Ammon's horn (tissue), 1 donor: ENCODE measurements at regions not wholly inside any gene's neighbourhood (a gene's known extent, or its start where the extent isn't known, plus 50 kb on each side); places are given as distances from the start of the nearest gene placed in this dataset.
A peak's percentile ranks its signal among the peaks of the same experiment; 100 is the strongest.

Source experiments
- DNase-seq: peaks from one replicate; pipeline ENCODE4 v3.0.0-alpha.2; 2016; ENCODE audit warnings: low spot score

DNA sequence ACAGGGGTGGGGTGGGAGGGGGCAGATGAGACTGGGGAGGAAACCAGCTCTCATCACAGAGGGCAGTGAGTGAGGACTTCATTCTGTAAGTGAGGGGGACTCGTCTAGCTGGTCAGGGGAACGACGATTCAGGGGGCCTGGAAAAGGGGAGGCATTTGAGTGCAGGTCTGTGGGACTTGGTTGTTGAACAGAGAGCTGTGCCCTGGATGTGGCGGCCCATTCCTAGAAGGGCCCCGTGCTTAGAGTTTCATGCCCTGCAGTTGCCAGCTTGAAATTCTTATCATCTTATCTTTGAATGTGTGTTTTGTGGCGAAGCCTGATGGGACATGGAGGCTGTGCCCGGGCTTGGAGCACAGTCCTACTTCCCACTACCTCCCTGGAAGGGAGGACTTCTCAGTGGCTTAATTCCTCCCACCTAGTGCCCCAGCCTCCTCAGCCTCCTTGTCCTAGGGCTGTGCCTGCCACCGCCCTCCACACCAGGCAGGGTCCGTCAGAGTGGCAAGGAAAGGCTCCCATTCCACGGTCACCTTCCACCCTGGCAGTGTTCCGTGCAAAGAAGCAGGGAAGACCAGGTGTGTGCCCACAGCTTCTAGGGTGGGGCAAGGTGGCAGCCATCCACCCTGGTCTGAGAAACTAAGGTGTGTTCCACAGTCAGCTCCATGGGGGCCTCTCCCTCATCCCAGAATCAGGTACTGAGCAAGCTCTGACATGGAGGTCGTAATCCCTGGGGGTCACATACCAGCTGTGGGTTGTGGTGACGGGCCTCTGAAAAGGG lies 59.7 kb upstream of the LMO1 start:
- DNase-seq = no peak

DNA sequence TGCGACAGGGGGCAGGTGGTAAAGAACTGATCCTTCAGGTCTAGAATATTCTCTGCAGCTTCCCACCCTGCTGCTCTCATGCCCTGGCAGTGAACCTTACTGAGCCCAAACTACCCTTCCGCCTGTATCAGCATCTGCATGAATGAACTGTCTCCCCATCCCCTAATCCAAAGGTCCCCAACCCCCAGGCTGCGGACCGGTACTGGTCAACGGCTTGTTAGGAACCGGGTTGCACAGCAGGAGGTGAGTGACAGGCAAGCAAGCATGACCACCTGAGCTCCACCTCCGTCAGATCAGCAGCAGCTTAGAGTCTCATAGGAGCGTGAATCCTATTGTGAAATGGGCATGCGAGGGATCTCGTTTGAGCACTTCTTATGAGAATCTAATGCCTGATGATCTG lies 58.2 kb upstream of the LMO1 start:
- no peak for DNase-seq

GRCh38 chr11:8320076-8320475 lies 56.4 kb upstream of the LMO1 start:
- no peak for DNase-seq

DNA sequence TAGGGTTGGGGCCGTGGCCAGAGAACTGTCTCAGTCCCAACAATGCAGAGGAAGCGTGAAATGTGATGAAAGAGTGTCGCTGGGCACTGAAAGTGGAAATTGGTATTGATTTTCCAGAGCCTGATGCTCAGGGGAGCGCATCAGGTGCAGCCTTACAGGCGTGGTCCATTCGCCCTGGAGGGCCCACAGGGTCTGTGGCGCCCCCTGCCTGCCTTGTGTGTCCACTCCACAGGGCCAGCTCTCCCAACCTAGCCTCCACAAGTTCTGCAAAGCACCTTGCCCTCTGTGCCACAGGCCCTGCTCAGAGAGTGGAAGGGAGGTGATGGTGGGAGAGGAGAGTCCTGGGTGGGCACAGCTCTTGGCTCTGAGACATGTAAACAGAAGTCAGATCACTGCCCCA lies 54.9 kb upstream of the LMO1 start:
- no peak for DNase-seq

DNA sequence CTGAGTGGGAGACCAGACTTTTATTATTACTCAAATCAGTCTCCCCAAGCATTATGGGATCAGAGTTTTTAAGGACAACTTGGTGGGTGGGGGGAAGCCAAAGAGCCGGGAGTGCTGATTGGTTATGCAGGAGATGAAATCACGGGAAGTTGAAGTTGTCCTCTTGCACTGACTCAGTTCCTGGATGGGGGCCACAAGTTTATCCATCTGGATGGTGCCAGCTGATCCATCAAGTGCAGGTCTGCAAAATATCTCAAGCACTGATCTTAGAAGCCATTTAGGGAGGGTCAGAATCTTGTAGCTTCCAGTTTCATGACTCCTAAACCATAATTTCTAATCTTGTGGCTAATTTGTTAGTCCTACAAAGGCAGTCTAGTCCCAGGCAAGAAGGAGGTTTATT lies 53.5 kb upstream of the LMO1 start:
- DNase-seq = peak; percentile 44

DNA sequence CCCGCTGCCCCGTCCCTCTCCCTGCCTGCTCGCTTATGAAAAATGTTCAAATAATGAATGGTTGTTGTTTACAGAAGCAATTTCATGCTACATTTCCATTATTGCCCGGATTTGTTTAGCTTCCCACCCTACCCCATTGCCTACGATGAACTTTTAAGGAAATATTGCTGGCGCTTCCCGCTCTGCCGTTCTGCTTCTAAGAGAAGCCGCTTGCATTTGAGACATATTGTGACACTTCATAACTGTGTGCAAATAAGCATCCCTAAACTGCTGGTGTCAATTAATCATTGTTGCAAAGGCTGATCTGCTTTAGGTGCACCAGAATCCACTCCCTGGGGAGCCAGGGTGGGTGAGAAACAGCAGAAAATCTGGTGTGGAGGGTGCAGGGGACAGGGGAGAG lies 52.3 kb upstream of the LMO1 start:
- DNase-seq = no peak

GRCh38 chr11:8315463-8315862 lies 51.8 kb upstream of the LMO1 start:
- DNase-seq = no peak

DNA sequence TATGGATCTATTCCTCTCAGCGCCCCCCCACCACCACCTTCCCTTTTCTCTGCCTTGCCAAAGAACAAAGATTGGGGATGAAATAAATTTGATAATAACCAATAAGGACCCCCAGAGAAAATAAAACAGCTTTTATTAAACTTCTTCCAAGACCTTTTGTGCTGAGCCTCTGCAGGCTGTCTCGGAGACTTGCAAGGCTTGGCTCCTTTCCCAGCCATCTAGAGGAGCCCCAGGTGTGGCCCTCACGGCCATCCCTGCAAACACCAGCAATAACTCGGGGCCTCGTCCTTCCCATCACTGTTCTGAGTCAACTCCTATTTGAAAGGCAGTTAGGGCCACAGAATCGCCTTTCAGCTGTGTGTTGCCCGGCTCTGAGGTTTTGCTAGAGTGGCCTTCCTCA lies 51.2 kb upstream of the LMO1 start:
- DNase-seq = no peak

DNA sequence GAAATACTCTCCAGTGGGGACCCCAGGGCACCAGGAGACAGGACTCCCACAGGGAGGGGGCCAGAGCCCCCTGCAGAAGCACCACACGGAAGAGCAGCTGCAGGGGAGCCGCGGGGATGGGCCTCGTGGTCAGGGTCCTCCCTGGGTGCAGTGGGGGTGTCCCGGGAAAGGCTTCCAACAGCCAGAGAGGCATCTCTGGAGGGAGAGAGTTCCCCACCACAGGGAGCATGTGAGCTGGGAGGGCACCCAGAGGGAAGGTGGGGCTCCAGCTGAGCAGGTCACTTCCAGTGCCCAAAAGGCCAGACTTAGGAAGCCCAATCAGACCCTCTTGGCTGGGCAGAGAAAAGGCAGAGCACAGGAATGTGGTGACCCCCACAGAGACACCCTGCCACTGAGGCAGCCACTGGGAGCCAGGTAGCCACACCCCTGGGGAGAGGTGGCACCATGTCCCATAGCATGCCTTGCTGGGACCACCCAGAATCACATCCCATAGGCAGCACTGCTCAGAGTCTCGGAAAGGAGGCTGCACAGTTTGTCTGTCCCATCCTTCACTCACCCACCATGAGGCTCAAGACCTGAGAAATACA lies 49.9 kb upstream of the LMO1 start:
- DNase-seq = no peak
